ENCODE measurements at regions not wholly inside any gene's neighbourhood (a gene's known extent, or its start where the extent isn't known, plus 50 kb on each side); places are given as distances from the start of the nearest gene placed in this dataset.
A peak's percentile ranks its signal among the peaks of the same experiment; 100 is the strongest.
"Not testable (repeated sequence)": the region's sequence is repeated elsewhere in the genome, so short reads cannot be mapped to it uniquely, and the experiment has no call there.

DNA sequence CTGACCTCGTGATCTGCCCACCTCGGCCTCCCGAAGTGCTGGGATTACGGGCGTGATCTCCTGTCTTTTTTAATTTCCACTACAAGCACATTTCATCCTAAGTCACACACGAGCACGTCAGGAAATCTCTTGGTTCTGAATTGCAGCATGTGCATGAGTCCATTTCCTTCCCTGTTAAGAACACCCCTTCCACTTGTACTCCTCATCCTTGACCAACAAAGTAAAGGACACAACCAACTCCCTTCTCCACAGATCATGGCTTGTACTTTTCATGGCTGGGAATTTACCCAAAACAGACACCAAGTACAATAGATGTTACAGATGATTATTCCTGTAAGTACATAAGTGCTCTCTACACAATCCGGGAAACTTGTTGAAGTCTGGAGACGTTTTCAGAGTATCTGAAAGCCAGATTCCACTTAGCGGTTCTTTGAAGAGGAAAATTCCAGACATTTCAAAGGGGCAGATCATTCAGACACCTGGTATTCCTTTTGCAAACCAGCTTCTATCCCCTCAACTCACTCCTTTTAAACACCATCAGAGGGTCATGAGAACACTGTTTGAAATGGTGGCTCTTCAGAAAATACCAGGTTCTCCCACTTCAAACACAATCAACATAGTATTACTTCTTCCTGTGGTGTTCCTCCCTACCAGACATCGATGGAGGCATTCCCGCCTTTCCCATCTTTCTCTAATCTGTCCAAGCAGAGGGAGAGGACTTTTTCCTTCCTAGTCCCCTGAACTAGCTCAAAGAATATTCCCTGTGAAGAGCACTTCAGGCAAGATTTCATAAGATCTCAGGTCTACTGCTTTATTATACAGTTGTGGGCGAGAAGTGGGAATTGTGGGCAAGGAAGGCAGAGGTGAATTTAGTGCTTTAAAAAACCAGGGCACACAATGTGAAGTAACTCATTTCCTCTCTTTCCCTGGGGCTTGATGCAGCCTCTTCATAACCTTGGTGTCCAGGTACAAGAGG, 80.1 kb upstream of the TSC22D2 start:
- no peak for DNase-seq

DNA sequence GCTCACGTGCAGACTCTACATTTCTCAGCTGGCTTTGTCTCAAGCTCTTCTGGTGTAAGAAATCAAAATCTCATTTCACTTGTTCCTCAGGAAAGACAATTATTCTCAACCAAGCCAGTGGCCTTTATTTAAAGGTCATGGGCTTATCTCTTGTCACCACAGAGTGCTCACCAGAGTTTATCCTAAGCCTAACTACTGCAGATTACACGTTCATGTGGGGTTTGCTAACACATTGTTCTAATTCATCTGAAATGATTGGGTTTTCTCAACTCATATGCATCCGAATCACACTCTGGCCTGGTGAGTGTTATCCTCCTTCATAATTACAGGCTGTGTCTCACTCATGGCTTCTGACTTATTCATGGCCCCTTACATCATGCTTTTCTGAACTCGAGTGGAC, 83.3 kb upstream of the TSC22D2 start:
- DNase-seq = no peak

DNA sequence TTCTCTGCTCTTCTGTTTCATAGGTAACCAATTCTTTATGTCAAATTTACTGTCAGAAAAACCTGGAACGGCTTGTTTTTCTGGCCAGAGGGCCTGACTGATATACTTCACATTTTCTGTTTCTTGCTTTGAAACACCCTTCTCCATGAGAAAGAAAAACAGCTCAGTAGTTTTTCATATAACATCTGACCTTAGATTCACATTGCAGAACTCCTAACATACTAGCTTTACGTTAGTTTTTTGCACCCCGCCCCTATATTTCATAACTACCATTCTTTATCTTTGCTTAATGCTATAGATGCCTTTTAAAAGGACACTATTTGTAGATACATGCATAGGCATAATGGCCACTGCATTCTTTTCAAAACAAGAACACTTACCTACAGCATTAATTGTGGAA, 83.9 kb upstream of the TSC22D2 start:
- no peak for DNase-seq

DNA sequence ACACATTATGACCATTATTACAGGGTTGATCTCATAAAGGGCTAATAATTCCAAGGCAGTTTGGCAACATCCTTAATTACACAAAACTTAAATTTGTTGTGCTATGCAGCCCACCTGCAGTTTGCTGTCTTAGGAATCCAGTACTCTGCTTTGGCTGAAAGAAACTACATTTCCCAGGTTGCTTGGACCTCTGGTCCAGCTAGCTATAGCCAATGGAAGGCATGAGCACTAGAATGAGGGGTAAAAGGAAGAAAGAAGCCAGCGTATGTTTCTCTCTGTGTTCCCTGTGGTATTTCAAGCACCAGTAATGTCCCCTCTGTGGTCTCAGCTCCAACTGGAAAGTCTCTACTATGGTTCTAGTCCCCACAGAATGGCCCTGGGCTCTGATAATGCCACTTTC, 84.3 kb upstream of the TSC22D2 start:
- DNase-seq = no peak

DNA sequence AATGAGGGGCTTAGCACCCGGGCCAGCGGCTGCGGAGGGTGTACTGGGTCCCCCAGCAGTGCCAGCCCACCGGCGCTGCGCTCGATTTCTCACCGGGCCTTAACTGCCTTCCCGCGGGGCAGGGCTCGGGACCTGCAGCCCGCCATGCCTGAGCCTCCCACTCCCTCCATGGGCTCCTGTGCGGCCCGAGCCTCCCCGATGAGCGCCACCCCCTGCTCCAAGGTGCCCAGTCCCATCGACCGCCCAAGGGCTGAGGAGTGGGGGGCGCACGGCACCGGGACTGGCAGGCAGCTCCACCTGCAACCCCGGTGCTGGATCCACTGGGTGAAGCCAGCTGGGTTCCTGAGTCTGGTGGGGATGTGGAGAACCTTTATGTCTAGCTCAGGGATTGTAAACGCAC, 85.0 kb upstream of the TSC22D2 start:
- not testable (repeated sequence) for DNase-seq

DNA sequence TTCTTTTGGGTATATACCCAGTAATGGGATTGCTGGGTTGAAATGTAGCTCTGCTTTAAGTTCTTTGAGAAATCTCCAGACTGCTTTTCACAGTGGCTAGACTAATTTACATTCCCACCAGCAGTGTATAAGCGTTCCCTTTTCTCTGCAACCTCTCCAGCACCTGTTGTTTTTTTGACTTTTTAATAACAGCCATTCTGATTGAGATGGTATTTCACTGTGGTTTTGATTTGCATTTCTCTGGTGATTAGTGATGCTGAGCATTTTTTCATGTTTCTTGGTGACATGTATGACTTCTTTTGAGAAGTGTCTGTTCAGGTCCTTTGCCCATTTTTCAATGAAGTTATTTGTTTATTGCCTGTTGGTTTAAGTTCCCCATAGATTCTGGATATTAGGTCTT, 87.1 kb upstream of the TSC22D2 start:
- DNase-seq = not testable (repeated sequence)

DNA sequence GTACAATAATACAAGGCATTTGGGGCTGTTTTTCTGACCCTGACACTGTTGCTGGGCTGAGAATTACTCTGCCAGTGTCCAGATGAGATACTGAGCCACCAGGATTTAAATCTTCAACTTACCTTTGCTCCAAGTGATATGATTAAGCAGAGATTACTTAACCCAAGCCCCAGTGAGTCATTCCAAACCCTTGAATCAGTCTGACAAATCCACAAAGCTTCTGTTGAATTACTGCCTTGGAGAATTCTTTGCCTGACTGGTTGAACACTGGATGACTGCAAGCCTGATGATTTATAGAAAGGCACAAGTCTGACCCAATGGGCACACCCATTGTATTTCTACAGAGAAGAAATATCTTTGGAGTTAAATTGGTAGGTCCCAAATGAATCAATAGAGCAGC, 88.2 kb upstream of the TSC22D2 start:
- peak; percentile 75 for DNase-seq

DNA sequence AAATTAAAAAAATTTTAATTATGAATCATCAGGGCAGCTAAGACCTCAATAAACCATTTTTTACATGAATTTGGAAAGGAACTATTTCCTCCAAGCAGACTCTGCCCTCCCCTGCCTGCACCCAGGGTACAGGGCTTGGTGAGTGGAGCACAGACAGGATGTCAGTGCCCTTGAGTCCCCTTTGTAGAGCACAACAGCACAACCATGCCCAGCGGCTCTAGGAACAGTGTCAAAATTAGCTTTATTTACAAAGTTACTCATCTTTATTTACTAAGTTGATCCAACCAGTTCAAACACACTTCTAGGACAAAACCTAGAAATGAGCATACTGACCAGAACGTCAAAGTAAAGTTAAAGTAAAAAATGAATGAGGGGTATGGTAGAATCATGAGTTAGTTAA, 90.6 kb upstream of the TSC22D2 start:
- DNase-seq = no peak

DNA sequence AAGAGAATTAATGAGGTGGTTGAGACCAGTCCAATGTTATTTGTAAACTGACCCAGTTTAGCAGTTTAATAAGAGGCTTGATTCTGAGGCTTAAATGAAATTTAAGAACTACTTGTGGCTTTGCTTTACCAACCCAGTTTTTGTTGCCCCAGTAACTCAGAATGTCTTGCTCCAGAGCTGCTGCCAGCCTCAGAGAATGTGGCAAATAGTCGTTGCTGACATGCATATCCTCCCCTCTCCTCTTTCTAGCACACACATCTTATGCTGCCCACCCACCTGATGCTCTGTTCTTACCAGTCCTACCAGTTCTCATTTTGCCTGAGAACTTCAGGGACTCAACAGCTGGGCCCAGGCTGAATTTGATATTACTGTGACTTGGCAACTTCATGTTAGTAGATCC, 92.4 kb upstream of the TSC22D2 start:
- DNase-seq = no peak

DNA sequence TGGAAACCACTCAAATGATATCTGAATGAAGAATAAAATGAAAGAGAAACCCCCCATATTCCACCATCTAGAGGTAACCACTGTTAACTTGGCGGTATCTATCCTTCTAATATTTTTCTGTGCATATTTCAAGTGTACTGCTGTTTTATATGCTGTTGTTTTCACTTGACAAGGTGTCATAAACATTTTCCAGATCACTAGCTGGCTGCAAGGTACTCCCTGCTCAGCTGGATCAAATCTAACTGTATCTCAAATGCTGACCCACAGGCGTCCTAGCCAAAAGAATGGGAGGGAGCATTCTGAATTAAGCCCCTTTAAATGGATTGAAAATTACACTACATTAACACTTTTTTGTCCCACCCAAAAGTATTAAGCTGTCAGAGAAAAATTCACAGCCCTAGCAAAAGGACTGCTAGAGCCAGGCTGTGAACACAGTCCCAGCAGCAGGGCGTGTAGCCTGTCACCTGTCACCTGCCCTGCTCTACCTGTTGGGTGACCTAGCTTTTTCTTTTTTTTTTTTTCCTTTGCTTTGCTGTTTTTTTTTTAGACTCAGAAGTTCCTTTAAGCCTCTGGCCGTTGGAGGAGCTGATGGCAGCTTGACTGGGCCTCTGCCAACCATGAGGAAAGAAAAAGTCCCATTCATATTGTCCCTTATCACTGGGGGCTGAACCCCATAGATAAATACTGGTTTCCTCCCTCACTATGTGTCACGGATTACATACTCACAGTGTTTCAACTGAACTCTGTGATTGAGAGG, 93.7 kb upstream of the TSC22D2 start:
- DNase-seq = no peak

DNA sequence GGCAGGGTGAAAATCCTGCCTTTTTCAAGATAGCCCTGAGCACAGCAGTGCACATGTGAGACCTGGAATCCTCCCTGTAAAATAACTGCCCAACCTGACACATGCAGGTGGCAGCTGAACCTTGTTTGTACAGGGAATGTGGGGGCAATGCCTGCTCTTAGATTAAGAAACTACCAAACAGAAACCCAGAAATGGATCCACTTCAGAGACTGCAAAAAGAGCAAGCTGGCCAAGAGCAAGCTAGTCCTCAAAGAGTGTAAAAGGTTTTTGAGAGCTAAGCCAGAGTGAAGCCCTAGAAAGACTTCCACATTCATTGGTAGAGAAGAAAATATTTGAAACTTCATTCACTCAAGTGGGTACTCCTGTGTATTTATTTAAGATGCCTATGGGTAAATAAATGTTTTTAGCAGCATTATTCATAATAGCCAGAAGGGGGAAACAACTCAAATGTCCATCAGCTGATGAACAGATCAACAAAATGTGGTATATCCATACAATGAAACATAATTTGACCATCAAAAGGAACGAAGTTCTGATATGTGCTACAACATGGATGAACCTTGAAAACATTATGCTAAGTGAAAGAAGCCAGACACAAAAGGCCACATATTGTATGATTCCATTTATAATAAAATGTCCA, 96.0 kb upstream of the TSC22D2 start:
- no peak for DNase-seq

DNA sequence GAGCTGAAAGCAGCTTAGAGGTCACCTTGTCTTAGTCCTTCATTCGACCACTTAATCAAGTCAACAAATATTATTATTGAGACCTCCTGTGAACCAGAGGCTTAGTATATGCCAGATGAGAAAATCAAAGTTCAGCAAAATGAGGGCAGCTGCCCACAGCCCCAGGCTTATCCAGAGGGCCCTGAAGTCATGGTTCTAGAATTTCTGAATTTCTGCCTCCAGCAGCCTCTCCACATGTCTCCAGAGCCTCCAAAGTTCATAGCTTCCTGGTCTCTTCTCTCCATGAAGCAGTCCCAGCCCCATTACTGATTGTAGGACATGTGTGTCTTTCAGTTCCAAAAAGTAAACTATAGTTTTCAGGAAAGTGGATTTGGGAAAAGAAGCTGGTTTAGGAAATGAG, 96.9 kb upstream of the TSC22D2 start:
- no peak for DNase-seq

DNA sequence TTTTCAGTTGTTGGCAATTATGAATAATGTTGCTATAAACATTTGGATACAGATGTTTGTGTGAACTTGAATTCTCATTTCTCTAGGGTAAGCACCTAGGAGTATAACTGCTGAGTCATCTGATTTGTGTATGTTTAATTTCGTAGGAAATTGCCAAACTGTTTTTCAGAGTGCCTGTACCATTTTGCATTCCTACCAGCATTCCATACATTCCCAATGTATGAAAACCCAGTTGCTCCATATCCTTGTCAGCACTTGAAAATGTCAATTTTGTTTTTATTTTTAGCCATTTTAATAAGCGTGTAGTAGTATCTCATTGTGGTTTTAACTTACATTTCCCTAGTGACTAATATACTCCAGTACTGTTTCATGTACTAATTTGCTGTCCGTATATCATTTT, 98.5 kb upstream of the TSC22D2 start:
- DNase-seq = no peak

DNA sequence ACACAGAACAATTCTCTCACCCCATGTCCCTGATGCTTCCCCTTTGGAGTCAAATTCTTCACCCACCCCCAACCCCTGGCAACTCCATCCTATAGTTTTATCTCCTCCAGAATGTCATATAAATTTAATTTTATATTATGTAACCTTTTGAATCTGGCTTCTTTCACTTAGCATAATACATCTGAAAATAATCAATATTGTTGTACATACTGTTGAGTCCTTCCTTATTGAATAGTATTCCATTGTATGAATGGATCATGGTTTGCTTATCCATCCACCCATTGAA, 98.9 kb upstream of the TSC22D2 start:
- no peak for DNase-seq

DNA sequence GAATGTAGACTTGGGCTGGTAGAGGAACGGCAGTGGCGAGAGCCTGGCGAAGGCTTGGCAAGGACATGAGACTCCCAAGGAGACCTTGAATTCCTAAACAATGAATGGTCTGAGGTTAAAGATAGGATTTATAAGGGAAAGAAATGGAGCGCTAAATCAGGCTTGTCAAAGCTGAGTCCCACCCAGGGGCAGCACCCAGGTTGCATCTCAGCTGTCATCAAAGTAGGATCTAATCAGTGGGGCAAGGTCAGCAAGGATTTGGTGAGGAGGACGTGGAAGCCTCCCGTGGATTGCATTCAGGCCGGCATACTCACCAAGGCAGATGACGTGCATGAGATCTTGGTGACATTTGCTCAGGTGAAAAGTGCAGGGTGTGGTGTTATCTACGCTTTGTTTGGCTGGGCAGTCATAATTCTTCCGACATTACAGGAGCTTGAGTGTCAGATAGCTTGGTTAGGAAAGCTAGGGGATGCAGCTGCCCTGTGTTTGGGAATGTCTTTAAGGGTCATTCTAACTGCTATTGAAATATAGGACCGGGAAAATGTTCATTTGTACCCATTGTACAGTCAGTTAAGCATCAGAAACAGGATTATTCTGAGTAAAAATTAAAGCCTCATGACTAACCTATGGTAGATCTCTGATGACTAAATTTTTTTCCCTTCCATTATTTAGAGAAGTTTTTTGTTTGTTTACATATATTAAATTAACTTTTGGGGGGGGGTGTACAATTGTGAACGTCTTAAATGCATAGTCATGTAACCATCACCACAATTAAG, 99.4 kb upstream of the TSC22D2 start:
- no peak for DNase-seq

DNA sequence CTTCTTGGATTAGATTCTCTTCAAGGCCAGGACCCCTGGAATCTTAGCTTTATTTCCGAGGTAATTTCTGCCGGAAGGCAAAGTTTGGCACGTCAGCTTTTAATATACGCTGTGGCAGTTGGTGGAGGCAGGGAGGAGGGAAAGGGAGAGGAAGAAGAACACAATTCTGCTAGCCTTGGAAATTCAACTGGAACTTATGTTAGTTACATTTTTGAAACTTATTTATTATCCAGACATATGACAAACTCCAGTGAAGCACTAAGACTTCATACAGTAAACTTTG, 100.1 kb upstream of the TSC22D2 start:
- DNase-seq = no peak

DNA sequence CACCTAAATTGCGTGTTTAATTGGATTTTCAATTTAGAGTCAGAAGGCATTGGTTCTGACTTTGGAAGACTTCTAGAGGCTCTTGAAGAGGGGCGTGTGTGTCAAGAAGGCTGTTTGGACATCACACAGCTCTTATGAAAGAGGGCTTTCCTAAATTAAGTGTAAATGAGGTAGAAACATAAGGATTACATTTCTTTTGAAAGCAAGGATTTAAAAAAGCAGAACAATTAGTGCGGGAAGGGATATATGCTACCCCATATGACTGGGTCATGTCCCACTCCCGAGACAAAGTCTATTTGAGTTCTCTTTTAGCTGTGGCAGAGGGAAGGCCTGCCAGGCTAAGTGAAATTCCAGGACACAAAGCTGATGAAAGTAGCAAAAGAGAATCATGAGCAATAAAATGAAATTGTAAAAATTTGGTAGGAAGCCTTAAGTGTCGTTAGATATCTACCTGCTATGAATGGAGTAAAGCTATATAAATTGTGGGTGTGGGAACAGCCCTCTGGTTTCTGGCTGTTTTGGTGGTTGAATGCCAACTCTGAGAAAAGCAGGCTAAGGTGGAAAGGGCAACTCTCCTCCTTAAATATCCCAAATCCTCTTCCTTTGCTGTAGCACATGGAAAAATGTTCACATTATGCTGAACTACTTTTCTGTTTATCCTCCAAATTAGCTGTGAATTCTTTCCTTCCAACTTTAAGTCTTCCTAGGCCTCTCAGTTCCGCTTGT, 100.6 kb upstream of the TSC22D2 start:
- DNase-seq = no peak

DNA sequence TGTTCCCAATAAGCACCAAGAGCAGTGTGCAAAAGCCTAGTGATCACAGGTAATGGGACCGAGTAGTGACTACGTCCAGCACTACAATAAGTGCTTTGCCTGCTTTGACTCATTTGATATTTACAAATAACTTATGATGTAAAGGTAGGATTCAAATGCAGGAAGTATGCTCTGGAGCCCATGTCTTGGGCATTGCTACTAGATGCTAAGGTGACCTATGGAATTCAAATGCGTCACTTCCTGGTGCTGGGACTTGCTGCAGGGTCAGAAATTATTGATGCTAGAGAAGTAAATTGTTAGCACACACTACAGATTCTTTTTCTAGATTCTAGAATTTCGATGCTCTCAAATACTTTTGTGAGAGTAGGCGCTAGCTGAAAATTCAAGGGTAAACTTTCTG, 101.2 kb upstream of the TSC22D2 start:
- no peak for DNase-seq

DNA sequence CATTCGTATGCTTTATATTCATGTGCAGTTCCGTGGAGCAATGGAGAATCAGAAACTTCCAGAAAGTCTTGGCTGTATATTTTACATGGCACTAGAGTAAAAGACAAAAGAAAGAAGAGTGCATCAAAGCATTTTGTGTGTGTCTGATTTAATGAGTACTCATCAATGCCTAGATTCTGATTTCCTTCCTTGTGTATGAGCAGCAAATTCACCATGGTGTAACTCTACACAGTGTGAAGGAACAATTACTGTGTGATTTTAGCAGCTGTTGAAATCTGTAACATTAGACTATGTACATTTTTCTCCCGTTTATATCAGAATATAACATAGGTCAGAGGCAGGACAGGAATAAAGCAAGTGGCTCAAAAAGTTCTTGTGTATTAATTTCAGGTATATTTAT, 102.0 kb upstream of the TSC22D2 start:
- no peak for DNase-seq

DNA sequence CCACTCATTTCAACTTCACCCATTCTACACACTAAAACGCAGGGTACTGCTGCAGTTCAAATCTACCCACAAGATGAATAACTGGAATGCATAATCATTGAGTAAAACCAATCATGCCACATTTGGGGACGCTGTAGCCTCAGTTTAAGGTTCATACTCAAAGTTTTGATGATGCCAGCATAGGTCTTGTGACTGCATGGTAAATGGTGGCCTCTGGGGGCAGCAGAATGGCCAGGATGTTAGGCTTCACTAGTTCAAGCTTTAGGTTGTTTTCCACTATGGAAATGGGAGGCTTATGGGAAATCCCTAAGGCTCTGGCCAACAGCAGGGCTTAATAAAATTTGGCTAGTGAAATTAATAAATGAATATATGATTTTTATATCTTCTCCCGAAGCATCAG, 104.3 kb upstream of the TSC22D2 start:
- no peak for DNase-seq

DNA sequence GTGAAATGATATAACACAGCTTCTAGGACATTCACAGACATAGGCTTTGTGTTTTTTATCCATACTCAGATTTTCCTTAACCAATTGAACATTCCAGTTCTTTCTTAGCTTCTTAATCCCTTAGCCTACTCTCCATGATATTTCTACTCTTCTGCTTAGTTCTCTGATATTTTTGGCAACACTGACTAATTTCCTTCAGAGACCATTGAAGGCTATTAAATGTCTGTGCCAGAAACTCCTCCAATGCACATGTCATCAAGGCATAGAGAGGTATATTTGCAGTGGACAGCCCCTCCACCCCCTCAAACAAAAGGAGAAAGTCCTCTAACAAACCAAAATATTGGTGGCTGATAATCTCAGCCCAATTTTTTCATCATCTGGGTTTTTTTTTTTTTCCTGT, 105.9 kb upstream of the TSC22D2 start:
- DNase-seq = no peak

DNA sequence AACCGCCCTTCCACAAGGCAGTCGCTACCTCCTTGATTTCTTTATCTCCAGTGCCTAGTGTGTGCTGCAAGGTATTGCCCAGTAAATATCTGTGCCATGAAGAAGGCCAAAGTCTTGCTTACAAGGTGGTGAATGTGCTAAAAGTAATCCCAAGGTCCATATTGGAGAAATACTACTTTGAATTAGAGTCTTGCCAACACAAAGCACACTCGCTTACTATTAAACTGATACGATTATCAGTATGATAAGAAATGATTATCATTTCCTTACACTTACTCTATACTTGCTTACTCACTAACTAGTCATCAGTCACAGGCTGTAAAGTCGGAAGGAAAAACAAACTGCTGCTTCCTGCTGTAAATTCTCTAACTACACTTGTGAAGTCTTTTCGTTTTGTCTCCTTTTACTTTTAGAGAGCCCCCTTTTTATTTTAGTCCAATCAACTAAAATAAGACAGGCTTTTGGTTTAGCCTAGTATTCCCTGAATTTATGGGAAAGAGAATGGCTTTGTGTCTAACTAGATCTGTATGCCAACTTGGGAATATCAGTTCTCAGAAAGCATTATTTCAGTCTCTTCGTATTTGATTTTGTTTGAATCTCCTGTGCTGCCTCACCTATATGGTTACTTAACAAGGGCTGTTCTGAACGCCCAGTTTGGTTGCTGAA, 107.1 kb upstream of the TSC22D2 start:
- DNase-seq = no peak
